Raji (cell line): ENCODE measurements at regions not wholly inside any gene's neighbourhood (a gene's known extent, or its start where the extent isn't known, plus 50 kb on each side); places are given as distances from the start of the nearest gene placed in this dataset.

ENCODE experiments used
- POLR2A ChIP-seq: IDR thresholded peaks from 2 replicates; pipeline ENCODE4 v1.6.1; 2011; ENCODE audit warnings: low read depth, low read length, control low read depth; ENCODE audit not compliant: insufficient read depth

DNA sequence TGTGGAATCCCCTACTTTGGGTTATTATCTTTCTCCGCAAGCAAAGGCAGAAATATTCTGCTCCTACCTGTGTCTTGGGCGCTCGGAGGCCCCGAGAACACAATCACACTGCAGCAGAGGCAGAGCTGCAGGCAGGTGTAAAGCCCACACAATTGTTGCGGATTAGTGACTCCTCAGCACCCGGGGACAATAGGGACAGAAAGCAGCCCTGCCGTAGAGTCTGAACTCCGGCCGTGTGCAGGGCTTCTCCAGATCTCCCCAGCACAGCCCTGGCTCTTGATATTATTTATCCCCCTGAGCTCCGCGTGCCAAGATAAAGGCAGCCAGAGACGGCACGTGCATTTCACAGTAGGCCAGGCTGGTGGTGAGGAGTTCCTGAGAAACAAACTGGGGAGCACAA lies 229.2 kb downstream of the EN1 start:
- no peak for TF ChIP-seq POLR2A

DNA sequence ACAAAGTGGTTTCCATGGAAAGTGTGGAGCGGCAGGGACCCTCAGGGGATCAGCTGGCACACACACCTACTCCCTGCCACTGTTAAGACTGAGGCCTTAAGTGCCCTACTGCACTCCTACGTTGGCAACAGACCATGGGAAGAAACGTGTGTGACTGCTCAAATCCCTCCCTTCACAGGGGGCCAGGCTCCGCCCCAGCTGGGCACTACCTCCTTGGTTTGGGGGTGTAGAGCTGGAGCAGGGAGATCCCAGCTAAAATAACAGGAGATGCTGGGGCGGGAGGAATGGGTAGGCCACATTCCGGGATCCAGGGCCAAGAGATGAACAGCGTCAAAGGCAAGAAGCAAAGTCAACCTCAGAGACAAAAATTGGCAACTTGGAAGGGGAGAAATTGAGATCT lies 231.0 kb downstream of the EN1 start:
- TF ChIP-seq POLR2A: no peak

DNA sequence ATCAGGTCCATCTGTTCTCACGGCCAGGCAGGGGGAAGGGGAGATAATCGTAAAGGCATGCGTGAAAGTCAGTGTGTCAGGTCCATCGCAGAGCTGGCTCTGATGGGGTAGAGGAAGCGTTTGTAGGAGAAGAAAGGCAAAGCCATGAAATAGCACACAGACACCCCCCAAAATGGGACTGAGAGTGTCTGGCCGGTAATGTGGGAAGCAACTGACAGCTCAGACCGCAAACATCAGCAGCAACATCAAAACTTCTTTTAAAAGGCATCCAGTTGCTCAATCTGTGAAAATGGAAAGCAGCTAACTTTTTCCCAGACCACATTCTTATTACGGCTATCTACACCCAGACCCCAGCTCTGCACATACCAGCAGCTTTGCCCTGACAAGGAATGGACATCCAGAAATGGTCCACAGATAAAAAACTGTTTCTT lies 232.6 kb downstream of the EN1 start:
- TF ChIP-seq POLR2A: no peak

DNA sequence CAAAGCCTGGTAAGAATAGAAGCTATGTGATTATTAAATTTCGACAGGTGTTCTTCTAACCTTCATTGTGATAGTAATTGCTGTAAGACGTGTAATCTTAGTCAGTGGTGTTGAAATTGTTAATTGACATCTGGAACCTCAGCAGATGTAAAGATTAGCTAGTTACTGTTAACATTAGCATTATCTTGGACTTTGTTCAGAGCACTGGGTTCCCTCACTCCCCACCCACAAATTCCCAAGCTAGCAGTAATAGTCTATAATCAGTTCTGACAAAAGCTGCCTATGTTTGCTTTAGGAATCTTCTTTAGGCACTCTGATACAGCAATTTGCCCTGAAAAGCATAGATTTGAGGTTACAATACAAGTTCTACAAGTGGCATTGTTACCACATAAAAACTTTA lies 233.7 kb downstream of the EN1 start:
- no peak for TF ChIP-seq POLR2A

DNA sequence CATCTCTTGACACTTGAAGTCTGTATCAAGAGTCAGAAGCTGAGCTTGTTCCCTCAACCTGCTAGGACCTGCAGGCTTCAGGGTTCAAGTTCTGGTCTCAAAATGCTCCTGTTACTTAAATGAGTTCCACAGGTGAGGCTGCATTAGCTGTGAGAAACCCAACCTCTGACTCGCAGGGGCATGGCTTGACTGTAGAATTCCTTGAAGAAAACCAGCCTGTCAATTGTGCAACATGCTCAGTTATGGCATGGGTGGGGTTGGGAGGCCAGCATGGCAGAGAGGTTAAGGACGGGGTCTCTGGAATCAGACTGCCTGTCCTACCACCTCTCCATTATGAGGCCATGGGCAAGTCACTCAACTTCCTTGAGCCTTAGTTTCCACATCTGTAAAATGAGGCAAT lies 235.8 kb downstream of the EN1 start:
- no peak for TF ChIP-seq POLR2A

DNA sequence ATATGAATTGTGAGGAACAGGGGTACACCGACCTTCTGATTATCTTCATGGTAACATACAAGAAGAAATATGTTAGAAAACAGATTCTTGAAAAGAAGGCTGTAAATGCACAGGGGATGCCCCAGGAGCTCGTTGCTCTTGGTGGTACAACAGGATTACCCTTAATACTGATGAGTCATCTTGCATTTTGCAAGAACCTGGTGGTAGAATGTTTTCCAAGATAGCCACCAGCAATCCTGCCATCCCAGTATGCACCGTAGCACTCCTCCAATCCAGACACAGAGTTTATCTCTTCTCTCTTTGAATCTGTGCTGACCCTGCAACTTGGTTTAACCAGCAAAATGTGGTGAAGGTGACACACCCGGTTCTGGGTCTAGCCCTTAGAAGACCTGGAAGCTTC lies 238.3 kb downstream of the EN1 start:
- TF ChIP-seq POLR2A: no peak

DNA sequence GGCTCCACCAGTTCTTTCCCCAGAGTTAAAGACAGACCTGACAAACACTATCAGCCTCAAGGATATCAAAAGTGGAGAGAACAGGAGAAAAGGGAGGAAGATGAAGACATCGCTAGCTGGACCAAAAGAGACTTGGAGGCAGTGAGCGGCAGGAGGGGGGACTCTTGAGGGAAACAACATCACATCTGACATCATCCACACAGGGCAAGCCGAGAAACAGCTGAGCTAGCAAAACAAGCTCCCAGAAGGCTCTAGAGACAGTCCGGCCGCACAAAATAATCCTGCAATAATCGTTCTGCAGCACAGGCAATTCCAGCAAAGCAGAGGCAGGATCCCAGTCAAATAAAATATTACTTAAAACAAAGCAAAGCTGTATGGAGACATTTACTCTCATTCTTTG lies 239.8 kb downstream of the EN1 start:
- no peak for TF ChIP-seq POLR2A

DNA sequence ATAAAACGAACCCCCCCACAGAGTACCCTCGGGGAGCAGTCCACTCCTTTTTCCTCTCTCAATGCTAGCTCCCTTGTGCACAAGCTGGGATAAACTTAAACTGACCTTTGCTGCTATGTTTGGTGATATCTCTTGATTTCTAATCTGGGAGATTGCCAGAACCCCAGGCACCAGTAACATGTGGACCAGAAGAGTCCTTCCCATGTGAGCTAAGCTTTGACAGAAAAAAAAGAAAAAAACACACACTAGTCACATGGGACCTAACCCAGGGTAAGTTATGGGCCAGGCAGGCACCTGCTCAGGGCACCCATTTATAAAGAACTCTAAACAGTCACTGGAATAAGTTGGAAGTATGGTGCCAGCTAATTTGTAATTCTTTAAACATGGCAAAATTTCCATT lies 242.6 kb downstream of the EN1 start:
- TF ChIP-seq POLR2A: no peak

DNA sequence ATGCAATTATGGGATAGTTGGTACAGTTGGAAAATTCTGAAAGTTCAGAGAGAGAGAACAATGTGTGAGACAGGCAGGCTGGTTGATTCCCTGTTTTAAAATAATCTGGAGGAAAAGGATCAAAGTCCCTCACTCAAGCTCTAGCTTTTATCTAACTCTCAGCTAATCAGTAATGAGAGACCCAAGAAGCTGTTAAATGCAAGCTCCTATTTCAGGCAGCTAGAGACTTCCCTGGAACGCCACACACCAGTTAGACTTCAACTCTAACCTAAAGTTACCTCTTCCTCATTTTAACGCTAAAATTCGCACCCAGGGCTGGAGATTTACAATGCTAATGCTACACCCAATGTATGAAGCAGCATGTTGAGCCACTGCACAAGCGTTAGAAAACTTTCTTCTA lies 243.1 kb downstream of the EN1 start:
- no peak for TF ChIP-seq POLR2A

DNA sequence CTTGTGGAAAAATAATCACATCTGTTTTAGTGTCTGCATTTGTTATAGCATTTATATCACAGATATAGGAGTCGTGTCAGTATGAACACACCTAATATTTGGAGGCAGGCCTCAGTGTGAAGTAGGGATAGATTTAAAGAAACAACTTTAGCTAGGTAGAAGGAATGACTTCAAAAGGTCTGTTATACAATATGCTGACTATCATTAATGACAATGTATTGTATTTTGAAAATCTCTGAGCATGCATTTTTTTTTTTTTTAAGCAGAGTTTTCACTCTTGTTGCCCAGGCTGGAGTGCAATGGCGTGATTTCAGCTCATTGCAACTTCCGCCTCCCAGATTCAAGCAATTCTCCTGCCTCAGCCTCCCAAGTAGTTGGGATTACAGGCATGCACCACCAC lies 248.3 kb downstream of the EN1 start:
- no peak for TF ChIP-seq POLR2A

DNA sequence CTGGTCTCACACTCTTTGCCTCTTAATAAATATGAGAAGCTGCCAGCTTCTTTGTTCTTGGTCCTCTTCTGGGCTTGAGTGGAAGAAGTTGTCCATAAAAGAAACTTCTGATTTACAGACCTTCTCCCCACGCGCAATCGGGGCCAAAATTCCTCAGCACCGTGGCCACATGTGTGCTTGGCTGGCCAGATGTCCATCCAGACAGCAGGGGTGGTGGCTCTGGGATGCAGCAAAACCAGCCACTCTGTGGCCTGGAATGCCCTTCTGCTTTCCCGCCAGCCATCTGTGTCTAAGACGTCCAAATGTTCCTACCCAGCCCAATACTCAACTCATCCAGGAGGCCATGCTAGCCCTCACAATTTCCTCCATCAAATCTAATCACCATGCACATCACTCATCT lies 250.8 kb downstream of the EN1 start:
- TF ChIP-seq POLR2A: no peak

DNA sequence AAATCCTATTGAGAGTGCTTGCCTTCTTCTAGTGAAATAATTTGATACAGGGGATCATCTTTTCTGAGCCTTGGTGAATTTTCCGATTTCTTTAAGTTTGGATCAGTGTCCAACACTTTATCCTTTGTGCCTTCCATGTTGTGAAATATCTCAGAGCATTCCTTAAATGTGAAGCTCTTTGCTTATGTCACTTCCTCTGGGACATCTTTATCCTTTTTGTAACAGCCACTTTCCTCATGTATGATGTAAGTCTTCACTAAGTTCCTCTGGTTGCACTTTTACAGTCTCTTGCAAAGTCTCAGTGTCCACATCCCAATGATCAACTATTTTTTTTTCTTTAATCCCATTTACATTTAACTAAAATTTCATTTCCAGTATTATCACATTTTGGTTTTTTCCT lies 254.2 kb downstream of the EN1 start:
- no peak for TF ChIP-seq POLR2A

DNA sequence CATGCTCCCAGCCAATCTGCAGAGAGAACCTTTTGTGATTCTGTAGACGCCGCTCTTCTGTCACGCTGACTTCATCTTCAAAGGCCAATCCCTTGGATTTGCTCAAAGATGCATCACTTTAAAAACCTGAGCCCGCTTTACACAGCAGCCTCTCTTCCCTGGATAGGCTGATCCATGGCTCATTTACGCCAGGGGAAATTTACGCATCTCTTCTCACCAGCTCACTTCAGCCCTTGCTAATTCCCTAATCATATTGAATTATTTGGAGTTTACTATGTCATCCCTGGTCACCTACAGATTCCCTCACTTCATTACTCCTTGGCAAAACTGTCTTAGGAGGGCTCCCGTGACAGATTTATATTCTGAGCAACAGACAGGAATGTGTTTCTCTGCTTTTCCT lies 256.2 kb downstream of the EN1 start:
- TF ChIP-seq POLR2A: no peak

DNA sequence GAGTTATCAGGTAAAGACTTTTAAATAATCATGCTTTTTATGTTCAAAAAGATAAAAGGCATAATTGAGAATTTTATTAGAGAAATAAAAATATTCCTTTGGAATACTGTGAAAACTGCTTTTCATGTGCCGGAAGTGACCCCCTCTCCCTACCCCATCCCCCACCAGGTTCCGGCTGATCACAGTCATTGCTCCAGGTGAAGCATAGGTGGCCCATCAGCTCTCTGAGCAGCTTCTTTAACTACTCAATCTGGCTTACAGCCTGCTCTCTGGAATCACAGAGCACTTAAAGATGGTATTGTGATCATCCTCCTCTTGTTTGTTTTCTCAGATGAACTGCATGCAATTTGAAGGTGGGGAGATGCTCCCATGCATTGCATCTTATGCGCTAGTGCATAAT lies 257.7 kb downstream of the EN1 start:
- no peak for TF ChIP-seq POLR2A

DNA sequence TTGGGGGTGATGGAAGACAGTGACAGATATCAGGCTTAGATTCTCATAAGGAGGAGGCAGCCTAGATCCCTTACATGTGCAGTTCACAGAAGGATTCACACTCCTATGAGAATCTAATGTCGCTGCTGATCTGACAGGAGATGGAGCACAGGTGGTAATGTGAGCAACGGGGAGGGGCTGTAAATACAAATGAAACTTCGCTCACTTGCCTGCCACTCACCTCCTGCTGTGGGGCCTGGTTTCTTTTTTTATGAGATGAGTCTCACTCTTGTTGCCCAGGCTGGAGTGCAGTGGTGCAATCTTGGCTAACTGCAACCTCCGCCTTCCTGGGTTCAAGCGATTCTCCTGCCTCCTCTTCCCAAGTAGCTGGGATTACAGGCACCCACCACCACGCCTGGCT lies 258.6 kb downstream of the EN1 start:
- no peak for TF ChIP-seq POLR2A

DNA sequence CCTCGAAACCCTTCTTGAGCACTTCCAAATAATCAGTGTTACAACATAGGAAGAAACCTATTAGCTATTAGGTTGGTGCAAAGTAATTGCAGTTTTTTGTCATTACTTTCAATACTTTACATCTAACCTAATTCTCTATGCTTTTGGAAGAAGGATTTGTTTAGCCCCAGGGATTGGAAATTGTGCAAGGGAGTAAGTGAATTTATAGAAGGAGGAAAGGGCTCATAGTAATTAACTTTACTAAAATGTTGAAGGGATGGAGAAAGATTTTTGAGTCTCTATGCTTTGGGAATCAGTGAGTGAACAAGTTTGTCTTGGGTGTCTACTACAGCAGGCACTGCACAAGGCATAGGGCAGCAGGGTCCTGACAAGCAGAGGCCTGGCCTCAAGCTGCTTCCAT lies 261.1 kb downstream of the EN1 start:
- no peak for TF ChIP-seq POLR2A

DNA sequence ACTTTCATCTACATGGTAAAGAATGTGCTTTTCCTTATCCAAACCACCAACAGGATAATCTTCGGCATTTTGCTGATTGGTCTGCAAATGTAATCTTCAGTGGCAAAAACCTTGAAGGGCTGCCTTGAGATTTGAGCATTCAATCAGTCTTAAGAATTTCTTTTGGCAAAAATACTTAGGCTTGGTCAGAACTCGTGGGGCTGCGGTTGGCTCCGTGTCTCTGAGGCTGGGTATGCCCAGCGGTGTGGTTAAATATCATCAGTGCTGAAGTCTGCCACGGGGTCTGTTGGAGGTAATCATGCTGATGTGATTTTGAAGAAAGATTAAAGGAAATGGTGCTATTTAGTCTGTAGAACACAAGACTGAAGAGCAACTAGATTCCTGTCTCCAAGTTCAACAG lies 262.6 kb downstream of the EN1 start:
- TF ChIP-seq POLR2A: no peak
